Panc1 (cell line): ENCODE measurements at regions not wholly inside any gene's neighbourhood (a gene's known extent, or its start where the extent isn't known, plus 50 kb on each side); places are given as distances from the start of the nearest gene placed in this dataset.

Source experiments
- ATAC-seq: fragments of 200-7000 bp; cut with Tn5 transposase; 2 replicates; pipeline ENCODE4 v1.9.1; 2020; ENCODE audit warnings: mild to moderate bottlenecking, moderate library complexity
- BruUV-seq: library from RNA; stranded (reverse); fragments of 400-500 nt; replicated peaks from 2 replicates; lab custom pipeline; 2021; lab: Mats Ljungman, UMichigan
- CTCF ChIA-PET: fragments of 300-600 bp; sonication (Branson Sonifier 250); formaldehyde crosslinking; loops from one replicate; lab custom pipeline; 2022; ENCODE audit warnings: antibody characterized with exemption; lab: Charles Lee
- POLR2A ChIA-PET: fragments of 300-600 bp; sonication (Branson Sonifier 250); formaldehyde crosslinking; loops from one replicate; lab custom pipeline; 2022; ENCODE audit warnings: antibody characterized with exemption; lab: Charles Lee
- DNase-seq: peaks from one replicate; pipeline ENCODE4 v3.0.0-alpha.2; 2010; ENCODE audit warnings: low read depth, low spot score
- H3K27ac ChIP-seq: 2 replicates; pipeline ENCODE4 v1.5.1; 2011; ENCODE audit warnings: mild to moderate bottlenecking, low read length, inconsistent platforms
- H3K27me3 ChIP-seq: fragments of 200-500 bp; sonication (Bioruptor generic); 2 replicates; pipeline ENCODE4 v1.6.0; 2014; ENCODE audit warnings: low read length, inconsistent platforms; ENCODE audit not compliant: control insufficient read depth, insufficient read depth
- H3K36me3 ChIP-seq: fragments of 200-500 bp; sonication (Bioruptor generic); 2 replicates; pipeline ENCODE4 v1.5.1; 2014; ENCODE audit warnings: inconsistent platforms, mild to moderate bottlenecking, low read length, moderate library complexity; ENCODE audit not compliant: control insufficient read depth, insufficient read depth
- H3K4me1 ChIP-seq: 2 replicates; pipeline ENCODE4 v1.5.1; 2011; ENCODE audit warnings: inconsistent platforms, mild to moderate bottlenecking, low read length, moderate library complexity; ENCODE audit not compliant: control insufficient read depth, insufficient read depth
- H3K4me3 ChIP-seq, 2 experiments: 2 replicates each; pipeline ENCODE4 v1.5.1; 2011 to 2012; ENCODE audit warnings: low read depth in 2 of 2, low read length in 2 of 2, mild to moderate bottlenecking in 2 of 2, inconsistent platforms in 1 of 2, moderate library complexity in 1 of 2
- H3K9me3 ChIP-seq: fragments of 200-500 bp; sonication (Bioruptor generic); 2 replicates; pipeline ENCODE4 v1.5.1; 2014; ENCODE audit warnings: low read depth, mild to moderate bottlenecking, inconsistent platforms, low read length, moderate library complexity; ENCODE audit not compliant: control insufficient read depth, insufficient read depth
- POLR2AphosphoS5 ChIP-seq: IDR thresholded peaks from 2 replicates; pipeline ENCODE4 v1.6.1; 2012; ENCODE audit warnings: mild to moderate bottlenecking, low read depth, low read length, moderate library complexity
- REST ChIP-seq, 2 experiments: IDR thresholded peaks; 2 replicates each; pipeline ENCODE4 v1.6.1; 2011 to 2012; ENCODE audit warnings: low read depth in 2 of 2, control low read depth in 1 of 2, low read length in 1 of 2, mild to moderate bottlenecking in 1 of 2, moderate library complexity in 1 of 2; ENCODE audit not compliant: insufficient read depth in 1 of 2
- SIN3A ChIP-seq: IDR thresholded peaks from 2 replicates; pipeline ENCODE4 v1.6.1; 2012; ENCODE audit warnings: low read depth, mild to moderate bottlenecking, low read length, moderate library complexity, borderline replicate concordance; ENCODE audit not compliant: insufficient read depth
- TCF7L2 ChIP-seq: IDR thresholded peaks from 2 replicates; pipeline ENCODE4 v1.6.1; 2011; ENCODE audit warnings: mild to moderate bottlenecking, low read depth, low read length, inconsistent platforms
- in situ Hi-C: cut with HindIII; loops from 2 replicates; pipeline ENCODE4 v1.10.0; 2016; ENCODE audit warnings: low sequenced_read_pairs, low pct_unique_long_range_greater_than_20kb
- intact Hi-C: fragments of 100-400 bp; cut with micrococcal nuclease; formaldehyde crosslinking; loops from one replicate; pipeline ENCODE4 v1.10.0; 2022; ENCODE audit not compliant: unreplicated experiment
- TF ChIP-seq, protein P1 (sequence below): fragments of 450-650 bp; IDR thresholded peaks from 2 replicates; pipeline ENCODE4 v1.5.1; 2017; ENCODE audit warnings: mild to moderate bottlenecking

- DNase-seq (no peak), ATAC-seq (no peak)
- BruUV-seq: no TSS peak
- H3K36me3 ChIP-seq: no peaks in the 10 kb centered on the region
- no peaks in the 10 kb centered on the region for H3K27me3 ChIP-seq
- in situ Hi-C loops: no loop called here
- CTCF ChIA-PET: no interaction called here
- no peaks in the 10 kb centered on the region for H3K9me3 ChIP-seq
- TF ChIP-seq, protein P1, sequence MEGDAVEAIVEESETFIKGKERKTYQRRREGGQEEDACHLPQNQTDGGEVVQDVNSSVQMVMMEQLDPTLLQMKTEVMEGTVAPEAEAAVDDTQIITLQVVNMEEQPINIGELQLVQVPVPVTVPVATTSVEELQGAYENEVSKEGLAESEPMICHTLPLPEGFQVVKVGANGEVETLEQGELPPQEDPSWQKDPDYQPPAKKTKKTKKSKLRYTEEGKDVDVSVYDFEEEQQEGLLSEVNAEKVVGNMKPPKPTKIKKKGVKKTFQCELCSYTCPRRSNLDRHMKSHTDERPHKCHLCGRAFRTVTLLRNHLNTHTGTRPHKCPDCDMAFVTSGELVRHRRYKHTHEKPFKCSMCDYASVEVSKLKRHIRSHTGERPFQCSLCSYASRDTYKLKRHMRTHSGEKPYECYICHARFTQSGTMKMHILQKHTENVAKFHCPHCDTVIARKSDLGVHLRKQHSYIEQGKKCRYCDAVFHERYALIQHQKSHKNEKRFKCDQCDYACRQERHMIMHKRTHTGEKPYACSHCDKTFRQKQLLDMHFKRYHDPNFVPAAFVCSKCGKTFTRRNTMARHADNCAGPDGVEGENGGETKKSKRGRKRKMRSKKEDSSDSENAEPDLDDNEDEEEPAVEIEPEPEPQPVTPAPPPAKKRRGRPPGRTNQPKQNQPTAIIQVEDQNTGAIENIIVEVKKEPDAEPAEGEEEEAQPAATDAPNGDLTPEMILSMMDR: no peak
- TF ChIP-seq REST (IDR thresholded peaks at IDR 0.05; ENCODE audit: insufficient read depth in 1 of 2, low read depth in 2 of 2, low read length in 1 of 2): no peak
- no peak for TF ChIP-seq SIN3A
- no peak for TF ChIP-seq POLR2AphosphoS5
- no peak for TF ChIP-seq TCF7L2
- peaks cover 10% of the 10 kb centered on the region for H3K4me1 ChIP-seq
- H3K27ac ChIP-seq: no peak overlapping the region
- intact Hi-C loops: no loop called here
- no peak overlapping the region for H3K4me3 ChIP-seq
- POLR2A ChIA-PET: no interaction called here
These were observed 286.8 kb upstream of the NR2F2 start for GRCh38 chr15:96043591-96044171.

- Histone ChIP-seq H3K36me3 (no peaks in the 10 kb centered on the region), H3K4me1 (peaks cover 10% of the 10 kb centered on the region), H3K27ac (peak overlapping the region; percentile 46), H3K4me3 (no peak overlapping the region), H3K27me3 (no peaks in the 10 kb centered on the region), H3K9me3 (no peaks in the 10 kb centered on the region)
- in situ Hi-C loops (no loop called here), intact Hi-C loops (no loop called here)
- BruUV-seq: no TSS peak
- ChIA-PET CTCF (interaction anchor here (0.6 kb wide), 1 partner anchor 273 kb away, joined by 10 read pairs; no protein-coding TSS in a partner anchor), POLR2A (no interaction called here)
- DNase-seq: no peak
- no peak for TF ChIP-seq REST (IDR thresholded peaks at IDR 0.05; ENCODE audit: insufficient read depth in 1 of 2, low read depth in 2 of 2, low read length in 1 of 2)
- TF ChIP-seq SIN3A: no peak
- TF ChIP-seq, protein P1: no peak
- TF ChIP-seq TCF7L2: no peak
- TF ChIP-seq POLR2AphosphoS5: no peak
- ATAC-seq: no peak
These were observed 283.8 kb upstream of the NR2F2 start for GRCh38 chr15:96046620-96047240.
